Globus pallidus (tissue), 1 donor: ENCODE measurements at regions not wholly inside any gene's neighbourhood (a gene's known extent, or its start where the extent isn't known, plus 50 kb on each side); places are given as distances from the start of the nearest gene placed in this dataset.
"Not testable (repeated sequence)": the region's sequence is repeated elsewhere in the genome, so short reads cannot be mapped to it uniquely, and the experiment has no call there.

Source experiments
- DNase-seq: peaks from one replicate; pipeline ENCODE4 v3.0.0-alpha.2; 2015; ENCODE audit warnings: low spot score

DNA sequence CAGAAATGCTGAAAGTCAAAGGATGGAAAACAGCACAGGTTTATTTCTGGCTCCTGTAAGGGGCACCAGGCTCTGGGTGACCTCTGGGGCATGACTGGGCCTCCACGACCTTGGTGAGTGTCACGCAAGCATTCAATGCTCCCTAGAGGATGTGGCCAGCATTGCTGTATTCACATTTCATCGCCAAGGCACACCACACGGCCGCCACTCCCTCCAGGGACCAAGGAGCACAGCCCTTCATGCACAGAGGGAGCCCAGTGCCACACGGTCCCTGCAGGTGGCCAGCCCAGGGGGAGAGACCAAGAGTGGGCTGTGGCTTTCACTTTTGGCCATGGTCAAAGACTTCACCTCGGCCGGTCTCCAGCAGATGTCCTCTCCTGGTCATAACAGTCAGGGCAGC, 137.4 kb upstream of the TNRC6C start:
- peak; percentile 26 for DNase-seq

DNA sequence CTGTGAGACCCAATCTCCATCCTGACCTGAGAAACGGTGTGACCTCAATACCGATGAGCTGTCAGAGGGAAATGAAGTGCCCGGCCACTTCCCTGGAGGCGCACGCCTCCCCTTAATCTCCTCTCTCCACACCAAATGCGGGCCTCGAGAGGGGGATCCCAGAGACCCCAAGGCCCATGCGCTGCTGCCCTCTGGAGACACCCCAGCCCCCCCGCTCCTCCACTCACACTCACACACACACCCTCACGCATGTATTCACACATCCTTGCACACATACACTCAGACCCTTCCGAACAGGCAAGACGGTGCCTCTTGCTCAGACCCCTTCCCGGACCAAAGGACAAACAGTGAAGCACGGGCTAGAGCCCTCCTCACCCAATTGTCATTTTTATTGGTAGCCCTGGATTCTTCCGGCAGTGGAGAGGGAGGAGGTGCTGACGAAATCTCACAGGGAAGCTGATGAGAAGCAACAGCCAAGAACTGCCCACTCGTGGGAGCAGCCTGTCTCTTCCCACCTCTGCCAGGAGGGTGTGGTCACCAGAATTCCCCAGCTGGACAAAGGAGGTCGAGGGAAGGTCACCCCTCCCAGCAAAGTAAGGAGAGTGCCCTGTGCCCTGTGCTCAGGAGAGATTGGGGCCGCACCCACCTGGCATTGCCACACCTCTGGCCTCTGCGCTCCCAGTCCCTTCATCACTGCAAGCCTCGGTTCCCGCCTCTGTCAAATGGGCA, 136.0 kb upstream of the TNRC6C start:
- no peak for DNase-seq

- no peak for DNase-seq
Measured at GRCh38 chr17:77824102-77824779, 134.3 kb upstream of the TNRC6C start.

DNA sequence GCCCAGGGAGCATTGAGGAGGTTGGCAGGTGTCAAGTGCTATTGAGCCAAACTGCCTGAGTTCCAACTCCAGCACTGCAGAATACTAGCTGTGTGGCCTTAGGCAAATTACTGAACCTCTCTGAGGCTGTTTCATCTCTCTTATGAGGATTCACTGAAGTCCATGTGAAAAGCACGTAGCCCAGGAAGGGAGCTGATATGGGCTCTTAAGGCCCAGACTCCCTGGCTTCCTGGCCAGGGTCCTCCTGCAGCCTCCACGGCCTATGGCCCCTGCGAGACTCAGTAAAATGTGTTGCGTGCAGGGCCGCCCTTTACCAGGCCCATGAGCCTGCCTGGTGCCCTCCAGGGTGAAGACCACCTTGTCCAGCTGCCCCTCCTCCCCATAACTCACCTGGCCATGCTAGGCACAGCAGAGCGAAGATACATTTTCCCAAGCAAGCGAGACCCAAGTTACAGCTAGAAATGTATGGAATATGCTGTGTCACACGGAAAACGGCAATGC, 133.7 kb upstream of the TNRC6C start:
- DNase-seq: no peak

DNA sequence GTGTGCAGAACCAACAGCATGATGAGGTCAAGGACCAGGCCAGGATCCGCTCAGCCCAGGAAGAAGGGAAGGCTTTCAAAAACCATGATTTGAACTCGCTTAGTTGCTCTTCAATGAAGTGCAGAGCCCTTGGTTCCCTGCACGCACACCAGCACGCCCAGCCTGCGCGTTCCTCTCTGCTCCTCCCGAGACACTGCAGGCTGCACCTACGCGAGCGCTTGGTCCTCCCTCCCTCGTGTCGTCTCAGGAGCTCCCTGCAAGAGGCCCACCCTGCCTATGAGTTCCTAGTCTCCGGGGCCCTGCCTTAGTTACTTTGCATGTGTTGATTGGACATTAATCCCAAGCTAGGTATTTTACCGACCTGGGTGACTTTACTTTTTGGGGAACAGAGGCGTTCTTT, 132.9 kb upstream of the TNRC6C start:
- DNase-seq: no peak

DNA sequence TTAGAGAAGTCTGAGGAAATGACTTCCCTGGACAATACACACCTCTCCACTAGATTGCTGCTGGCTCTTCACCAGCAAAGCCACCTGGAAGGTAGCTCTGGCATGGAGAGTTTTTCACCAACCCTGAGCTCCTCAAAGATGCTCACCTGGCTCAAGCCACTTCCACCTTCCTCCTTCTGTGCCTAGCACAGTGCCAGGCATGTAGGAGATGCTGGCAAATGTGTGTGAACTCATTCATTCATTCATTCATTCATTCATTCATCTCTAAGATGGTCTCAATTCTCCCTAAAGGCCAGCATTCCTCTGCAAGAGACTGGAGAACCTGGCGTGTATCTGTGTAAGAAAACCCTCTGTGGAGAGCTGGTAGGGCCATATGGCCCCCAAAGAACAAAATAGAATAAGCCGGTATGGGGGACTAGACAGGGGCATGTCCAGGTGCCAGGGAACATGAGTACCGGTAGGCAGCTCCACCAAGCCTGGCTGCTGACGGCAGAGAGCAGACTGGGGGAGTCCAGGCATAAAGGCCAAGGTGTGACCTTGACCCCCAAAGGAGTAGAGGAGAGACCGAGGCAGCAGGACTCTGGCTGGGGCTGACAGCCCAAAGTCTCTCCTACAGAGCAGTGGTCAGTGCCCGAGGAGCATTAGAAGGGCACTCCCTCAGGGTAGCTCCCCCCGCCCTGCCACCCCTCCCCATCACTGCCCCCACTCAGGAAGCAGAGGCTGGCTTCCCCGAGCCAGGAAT, 132.2 kb upstream of the TNRC6C start:
- no peak for DNase-seq

GRCh38 chr17:77827039-77827438, 131.5 kb upstream of the TNRC6C start:
- no peak for DNase-seq

DNA sequence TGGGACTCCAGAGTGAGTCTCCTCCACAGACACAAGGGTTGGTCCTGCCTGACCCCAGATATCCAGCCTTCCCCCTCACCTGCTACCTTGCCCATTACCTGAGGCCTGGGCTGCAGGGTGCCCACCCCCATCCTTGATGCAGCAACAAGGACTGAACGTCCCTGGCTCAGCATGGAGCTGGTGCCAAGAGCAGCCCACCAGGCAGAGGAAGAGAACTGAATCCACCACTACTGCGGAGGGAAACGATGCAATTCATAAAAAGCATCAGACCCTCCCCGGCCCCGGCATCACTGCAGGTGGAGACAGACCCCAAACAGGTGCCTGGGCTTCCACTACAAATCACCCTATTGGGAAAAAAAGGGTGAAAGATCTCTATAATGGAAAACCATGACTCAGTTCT, 131.0 kb upstream of the TNRC6C start:
- no peak for DNase-seq

DNA sequence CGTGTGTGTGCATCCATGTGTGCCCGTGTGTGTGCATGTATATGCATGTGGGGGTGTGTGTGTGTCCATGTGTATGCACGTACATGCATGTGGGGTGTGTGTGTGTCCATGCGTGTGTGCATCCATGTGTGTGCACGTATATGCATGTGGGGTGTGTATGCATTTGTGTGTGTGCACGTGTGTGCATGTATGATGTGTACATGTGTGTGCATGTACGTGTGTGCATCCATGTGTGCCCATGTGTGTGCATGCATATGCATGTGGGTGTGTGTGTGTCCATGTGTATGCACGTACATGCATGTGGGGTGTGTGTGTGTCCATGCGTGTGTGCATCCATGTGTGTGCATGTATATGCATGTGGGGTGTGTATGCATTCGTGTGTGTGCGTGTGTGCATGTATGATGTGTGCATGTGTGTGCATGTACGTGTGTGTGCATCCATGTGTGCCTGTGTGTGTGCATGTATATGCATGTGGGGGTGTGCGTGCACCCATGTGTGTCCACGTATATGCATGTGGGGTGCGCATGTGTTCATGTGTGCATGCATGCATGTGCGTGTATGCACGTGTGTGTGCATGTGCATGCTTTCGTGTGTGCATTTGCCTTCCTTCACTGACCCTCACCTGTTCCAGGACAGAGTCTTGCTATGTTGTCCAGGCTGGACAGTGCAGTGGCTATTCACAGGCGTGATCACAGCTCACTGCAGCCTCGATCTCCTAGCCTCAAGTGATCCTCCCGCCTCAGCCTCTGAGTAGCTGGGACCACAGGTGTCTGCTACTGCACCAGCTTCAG, 129.6 kb upstream of the TNRC6C start:
- no peak for DNase-seq

DNA sequence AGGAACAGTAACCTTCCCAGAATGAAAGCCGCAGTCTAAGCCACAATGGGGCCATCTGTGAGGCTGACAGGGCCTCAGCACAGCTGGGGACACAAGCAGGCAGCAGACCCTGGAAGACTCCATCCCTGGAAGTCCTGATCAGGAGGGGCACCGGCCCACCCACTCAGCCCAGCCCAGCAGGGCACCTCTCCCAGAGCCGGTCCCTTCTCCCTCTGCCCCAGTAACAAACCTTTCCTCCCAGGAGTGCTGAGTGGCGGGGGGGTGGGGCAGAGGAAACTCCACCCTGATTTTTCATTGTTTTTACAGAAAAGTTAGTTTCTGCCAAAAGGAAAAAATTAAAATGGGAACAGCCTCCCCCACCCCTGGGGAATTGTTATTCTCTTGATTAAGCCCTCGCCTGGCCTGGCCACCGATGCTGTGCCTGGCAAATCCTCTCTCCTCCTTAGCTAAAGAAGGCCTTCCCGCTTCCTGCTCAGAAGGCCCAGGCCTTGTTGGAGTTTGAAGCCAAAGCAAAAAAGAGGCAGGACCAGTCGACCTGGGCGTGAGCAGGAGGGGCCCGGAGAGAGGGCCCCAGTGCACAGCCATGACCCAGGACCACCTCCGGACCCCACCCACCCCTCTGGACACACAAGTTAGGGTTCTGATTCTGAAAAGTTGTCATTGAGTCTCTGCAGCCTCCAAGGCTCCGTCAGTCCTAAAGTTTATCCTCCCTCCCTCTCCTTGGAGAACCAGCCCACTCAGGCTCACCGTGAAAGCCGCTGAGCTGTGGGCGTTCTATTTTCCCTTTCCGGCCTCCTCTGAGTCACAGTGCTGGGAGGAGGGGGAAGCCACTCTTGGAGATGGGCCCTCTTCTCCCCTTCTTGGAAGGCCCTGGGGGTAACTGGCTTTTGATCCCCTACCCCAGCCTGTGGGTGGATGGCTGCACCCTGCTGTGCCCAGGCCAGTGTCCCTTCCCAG, 128.4 kb upstream of the TNRC6C start:
- no peak for DNase-seq

GRCh38 chr17:77830816-77831473, 127.6 kb upstream of the TNRC6C start:
- no peak for DNase-seq

- DNase-seq: no peak
Measured at GRCh38 chr17:77831474-77832179, 126.9 kb upstream of the TNRC6C start.

GRCh38 chr17:77832180-77832560, 126.3 kb upstream of the TNRC6C start:
- DNase-seq: no peak

DNA sequence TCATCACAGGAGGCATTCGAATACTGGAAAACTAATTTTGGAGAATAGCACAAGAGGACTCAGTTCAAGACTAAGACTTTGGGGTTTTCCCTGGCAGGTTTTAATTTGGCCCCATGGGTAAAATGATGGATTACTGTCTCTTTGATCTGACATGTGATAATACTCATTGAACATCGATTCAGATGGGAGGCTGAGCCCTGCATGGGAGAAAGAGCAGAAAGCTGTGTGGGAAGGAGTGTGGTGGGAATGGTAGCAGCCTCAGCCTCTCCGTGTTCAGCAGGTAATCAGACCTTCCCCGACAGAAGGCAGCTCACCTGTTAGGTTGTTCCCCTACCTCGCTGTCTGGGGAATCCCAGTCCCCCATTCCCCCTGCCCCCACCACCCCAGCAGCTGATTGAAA, 124.7 kb upstream of the TNRC6C start:
- no peak for DNase-seq

- DNase-seq: no peak
Measured at GRCh38 chr17:77834170-77835115, 124.1 kb upstream of the TNRC6C start.

GRCh38 chr17:77836557-77837041, 121.9 kb upstream of the TNRC6C start:
- DNase-seq: no peak

DNA sequence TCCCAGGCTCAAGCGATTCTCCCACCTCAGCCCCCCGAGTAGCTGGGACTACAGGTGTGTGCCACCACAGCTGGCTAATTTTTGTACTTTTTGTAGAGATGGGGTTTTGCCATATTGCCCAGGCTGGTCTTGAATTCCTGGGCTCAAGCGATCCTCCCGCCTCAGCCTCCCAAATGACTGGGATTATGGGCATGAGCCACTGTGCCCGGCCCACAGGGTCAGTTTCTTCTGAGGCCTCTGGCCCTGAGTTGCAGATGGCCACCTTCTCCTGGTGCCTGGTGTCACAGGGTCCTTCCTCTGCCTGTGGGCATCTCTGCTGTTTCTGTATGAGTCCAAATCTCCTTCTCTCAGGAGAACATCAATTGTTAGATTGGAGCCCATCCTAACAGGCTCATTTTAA, 121.4 kb upstream of the TNRC6C start:
- not testable (repeated sequence) for DNase-seq

- DNase-seq: no peak
Measured at GRCh38 chr17:77837917-77838316, 120.6 kb upstream of the TNRC6C start.
